Amniotic epithelial cell (primary cell): ENCODE measurements at regions not wholly inside any gene's neighbourhood (a gene's known extent, or its start where the extent isn't known, plus 50 kb on each side); places are given as distances from the start of the nearest gene placed in this dataset.

Source experiments
- DNase-seq: peaks from one replicate; pipeline ENCODE4 v3.0.0-alpha.2; 2010; ENCODE audit warnings: low read depth

- DNase-seq = no peak
Observed at GRCh38 chr1:34701326-34702060, 53.4 kb upstream of the GJB5 start.
